GM12878 (cell line): ENCODE measurements at regions not wholly inside any gene's neighbourhood (a gene's known extent, or its start where the extent isn't known, plus 50 kb on each side); places are given as distances from the start of the nearest gene placed in this dataset.

Experiments used
- HDAC6 ChIP-seq: fragments of 200-600 bp; sonication (generic); IDR thresholded peaks from one replicate; pipeline ENCODE4 v1.8.0; 2017; ENCODE audit warnings: antibody characterized with exemption; ENCODE audit not compliant: unreplicated experiment
- TF ChIP-seq, protein P1 (sequence below): IDR thresholded peaks from 2 replicates; pipeline ENCODE4 v1.6.1; 2012; ENCODE audit warnings: mild to moderate bottlenecking, low read depth, low read length
- TF ChIP-seq, protein P2 (sequence below), 3 experiments: IDR thresholded peaks in 2 of 3; conservative IDR thresholded peaks in 1 of 3; 2 replicates each; pipeline ENCODE4 v1.5.1; 2011; ENCODE audit warnings: low read depth in 3 of 3, low read length in 3 of 3, mild to moderate bottlenecking in 3 of 3, control low read depth in 2 of 3, moderate library complexity in 2 of 3, inconsistent platforms in 1 of 3, mixed read lengths in 1 of 3; ENCODE audit not compliant: control insufficient read depth in 2 of 3, insufficient read depth in 1 of 3; ENCODE audit errors: extremely low read depth in 1 of 3

DNA sequence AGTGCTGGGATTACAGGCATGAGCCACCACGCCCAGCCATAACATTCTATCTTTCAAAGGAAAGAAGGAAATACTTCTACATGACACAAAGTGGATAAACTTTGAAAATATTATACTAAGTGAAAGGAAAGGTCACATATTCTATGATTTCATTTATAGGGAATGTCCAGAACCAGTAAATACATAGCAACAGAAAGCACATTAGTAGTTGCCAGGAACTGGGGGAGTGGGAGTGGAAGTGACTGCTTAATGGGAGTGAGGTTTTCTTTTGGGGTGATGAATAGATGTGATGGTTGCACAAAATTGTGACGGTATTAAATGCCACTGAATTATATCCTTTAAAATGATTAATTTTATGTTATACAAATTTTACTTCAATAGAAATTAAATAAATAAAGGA is 95.7 kb upstream of the IL15 start:
- TF ChIP-seq HDAC6, result no peak
- TF ChIP-seq, protein P1, sequence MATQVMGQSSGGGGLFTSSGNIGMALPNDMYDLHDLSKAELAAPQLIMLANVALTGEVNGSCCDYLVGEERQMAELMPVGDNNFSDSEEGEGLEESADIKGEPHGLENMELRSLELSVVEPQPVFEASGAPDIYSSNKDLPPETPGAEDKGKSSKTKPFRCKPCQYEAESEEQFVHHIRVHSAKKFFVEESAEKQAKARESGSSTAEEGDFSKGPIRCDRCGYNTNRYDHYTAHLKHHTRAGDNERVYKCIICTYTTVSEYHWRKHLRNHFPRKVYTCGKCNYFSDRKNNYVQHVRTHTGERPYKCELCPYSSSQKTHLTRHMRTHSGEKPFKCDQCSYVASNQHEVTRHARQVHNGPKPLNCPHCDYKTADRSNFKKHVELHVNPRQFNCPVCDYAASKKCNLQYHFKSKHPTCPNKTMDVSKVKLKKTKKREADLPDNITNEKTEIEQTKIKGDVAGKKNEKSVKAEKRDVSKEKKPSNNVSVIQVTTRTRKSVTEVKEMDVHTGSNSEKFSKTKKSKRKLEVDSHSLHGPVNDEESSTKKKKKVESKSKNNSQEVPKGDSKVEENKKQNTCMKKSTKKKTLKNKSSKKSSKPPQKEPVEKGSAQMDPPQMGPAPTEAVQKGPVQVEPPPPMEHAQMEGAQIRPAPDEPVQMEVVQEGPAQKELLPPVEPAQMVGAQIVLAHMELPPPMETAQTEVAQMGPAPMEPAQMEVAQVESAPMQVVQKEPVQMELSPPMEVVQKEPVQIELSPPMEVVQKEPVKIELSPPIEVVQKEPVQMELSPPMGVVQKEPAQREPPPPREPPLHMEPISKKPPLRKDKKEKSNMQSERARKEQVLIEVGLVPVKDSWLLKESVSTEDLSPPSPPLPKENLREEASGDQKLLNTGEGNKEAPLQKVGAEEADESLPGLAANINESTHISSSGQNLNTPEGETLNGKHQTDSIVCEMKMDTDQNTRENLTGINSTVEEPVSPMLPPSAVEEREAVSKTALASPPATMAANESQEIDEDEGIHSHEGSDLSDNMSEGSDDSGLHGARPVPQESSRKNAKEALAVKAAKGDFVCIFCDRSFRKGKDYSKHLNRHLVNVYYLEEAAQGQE, result no peak
- TF ChIP-seq, protein P2, sequence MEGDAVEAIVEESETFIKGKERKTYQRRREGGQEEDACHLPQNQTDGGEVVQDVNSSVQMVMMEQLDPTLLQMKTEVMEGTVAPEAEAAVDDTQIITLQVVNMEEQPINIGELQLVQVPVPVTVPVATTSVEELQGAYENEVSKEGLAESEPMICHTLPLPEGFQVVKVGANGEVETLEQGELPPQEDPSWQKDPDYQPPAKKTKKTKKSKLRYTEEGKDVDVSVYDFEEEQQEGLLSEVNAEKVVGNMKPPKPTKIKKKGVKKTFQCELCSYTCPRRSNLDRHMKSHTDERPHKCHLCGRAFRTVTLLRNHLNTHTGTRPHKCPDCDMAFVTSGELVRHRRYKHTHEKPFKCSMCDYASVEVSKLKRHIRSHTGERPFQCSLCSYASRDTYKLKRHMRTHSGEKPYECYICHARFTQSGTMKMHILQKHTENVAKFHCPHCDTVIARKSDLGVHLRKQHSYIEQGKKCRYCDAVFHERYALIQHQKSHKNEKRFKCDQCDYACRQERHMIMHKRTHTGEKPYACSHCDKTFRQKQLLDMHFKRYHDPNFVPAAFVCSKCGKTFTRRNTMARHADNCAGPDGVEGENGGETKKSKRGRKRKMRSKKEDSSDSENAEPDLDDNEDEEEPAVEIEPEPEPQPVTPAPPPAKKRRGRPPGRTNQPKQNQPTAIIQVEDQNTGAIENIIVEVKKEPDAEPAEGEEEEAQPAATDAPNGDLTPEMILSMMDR (IDR thresholded peaks at IDR 0.05 in 2 of 3, conservative IDR thresholded peaks at IDR 0.05 in 1 of 3; ENCODE audit: control insufficient read depth in 2 of 3, extremely low read depth in 1 of 3, insufficient read depth in 1 of 3, low read depth in 3 of 3, low read length in 3 of 3), result no peak
